ENCODE measurements at regions not wholly inside any gene's neighbourhood (a gene's known extent, or its start where the extent isn't known, plus 50 kb on each side); places are given as distances from the start of the nearest gene placed in this dataset.

DNA sequence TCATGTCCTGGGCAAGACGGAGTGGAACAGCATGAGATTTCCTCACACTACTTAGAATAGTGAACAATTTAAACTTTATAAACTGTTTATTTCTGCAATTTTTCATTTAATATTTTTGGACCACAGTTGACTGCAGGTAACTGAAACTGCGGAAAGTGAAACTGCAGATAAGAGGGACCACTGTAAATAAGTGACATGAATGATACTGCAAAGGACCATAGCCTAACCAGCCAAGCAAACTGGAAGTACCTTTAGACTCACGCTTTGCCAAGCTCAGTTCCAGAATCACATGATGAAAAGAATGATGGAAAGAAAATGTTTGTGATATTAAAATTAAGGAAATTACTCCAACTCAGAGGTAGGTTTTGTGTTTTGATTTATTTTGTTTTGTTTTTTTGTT, 94.6 kb upstream of the ITGA4 start:
- FAIRE-seq = no peak
- no peaks in the 10 kb centered on the region for H3K4me1 ChIP-seq (ENCODE audit: control insufficient read depth, extremely low read depth, insufficient read depth, low read length)
- H3K27ac ChIP-seq (ENCODE audit: control insufficient read depth, insufficient read depth, low read length) = no peak overlapping the region
- no peaks in the 10 kb centered on the region for H3K9me1 ChIP-seq (ENCODE audit: control insufficient read depth, extremely low read depth, insufficient read depth, low read length)
- H3K79me2 ChIP-seq (ENCODE audit: control insufficient read depth, insufficient read depth, low read length) = no peaks in the 10 kb centered on the region
- H3K9ac ChIP-seq (ENCODE audit: control insufficient read depth, extremely low read depth, insufficient read depth, low read length) = no peak overlapping the region
- no peak overlapping the region for H3K4me2 ChIP-seq (ENCODE audit: control insufficient read depth, extremely low read depth, insufficient read depth, low read depth, low read length)
- DNase-seq (ENCODE audit: low read depth, low spot score) = no peak
- dilution Hi-C loops (cut with MboI; ENCODE audit: extremely low pct_ligation_motif_present, low sequenced_read_pairs) = no loop called here
- H2AFZ ChIP-seq (ENCODE audit: control insufficient read depth, low read length) = no peak overlapping the region
- no peaks in the 10 kb centered on the region for H3K36me3 ChIP-seq (ENCODE audit: control insufficient read depth in 2 of 2, extremely low read depth in 1 of 2, insufficient read depth in 2 of 2, low read length in 2 of 2)
- no peaks in the 10 kb centered on the region for H3K27me3 ChIP-seq (ENCODE audit: control insufficient read depth, extremely low read depth, insufficient read depth, low read length)
- TF ChIP-seq, protein P1, sequence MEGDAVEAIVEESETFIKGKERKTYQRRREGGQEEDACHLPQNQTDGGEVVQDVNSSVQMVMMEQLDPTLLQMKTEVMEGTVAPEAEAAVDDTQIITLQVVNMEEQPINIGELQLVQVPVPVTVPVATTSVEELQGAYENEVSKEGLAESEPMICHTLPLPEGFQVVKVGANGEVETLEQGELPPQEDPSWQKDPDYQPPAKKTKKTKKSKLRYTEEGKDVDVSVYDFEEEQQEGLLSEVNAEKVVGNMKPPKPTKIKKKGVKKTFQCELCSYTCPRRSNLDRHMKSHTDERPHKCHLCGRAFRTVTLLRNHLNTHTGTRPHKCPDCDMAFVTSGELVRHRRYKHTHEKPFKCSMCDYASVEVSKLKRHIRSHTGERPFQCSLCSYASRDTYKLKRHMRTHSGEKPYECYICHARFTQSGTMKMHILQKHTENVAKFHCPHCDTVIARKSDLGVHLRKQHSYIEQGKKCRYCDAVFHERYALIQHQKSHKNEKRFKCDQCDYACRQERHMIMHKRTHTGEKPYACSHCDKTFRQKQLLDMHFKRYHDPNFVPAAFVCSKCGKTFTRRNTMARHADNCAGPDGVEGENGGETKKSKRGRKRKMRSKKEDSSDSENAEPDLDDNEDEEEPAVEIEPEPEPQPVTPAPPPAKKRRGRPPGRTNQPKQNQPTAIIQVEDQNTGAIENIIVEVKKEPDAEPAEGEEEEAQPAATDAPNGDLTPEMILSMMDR (optimal IDR thresholded peaks at IDR 0.05 in 1 of 3, IDR thresholded peaks at IDR 0.05 in 1 of 3, conservative IDR thresholded peaks at IDR 0.05 in 1 of 3; ENCODE audit: extremely low read depth in 1 of 3, insufficient read depth in 2 of 3, low read length in 3 of 3) = no peak
- TF ChIP-seq EZH2 (IDR thresholded peaks at IDR 0.05; ENCODE audit: low read length) = no peak
- no peaks in the 10 kb centered on the region for H4K20me1 ChIP-seq (ENCODE audit: control insufficient read depth, extremely low read depth, insufficient read depth, low read length)
- H3K9me3 ChIP-seq (ENCODE audit: control insufficient read depth, low read depth, low read length) = no peaks in the 10 kb centered on the region
- no peak overlapping the region for H3K4me3 ChIP-seq (ENCODE audit: control insufficient read depth in 2 of 3, extremely low read depth in 1 of 3, insufficient read depth in 2 of 3, low read depth in 1 of 3, low read length in 3 of 3)

DNA sequence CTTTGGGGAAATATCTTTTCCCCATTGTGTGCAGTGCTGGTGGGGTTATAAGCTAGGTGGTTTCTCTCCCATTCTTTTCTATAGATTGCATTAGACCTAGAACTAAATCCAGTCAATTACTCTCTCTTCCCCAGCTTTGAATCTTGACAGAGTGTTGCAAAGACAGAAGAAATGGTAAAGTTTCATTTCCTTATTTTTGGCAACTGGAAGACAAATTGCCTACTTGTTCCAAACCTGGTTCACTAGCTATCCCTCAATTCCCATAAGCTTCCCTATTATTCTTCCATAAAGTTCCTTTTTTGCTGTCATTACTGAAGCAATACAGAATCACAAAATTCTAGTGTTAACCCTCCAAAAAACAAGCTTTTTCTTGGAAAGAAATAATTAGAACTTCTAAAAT, 94.0 kb upstream of the ITGA4 start:
- dilution Hi-C loops (cut with MboI; ENCODE audit: extremely low pct_ligation_motif_present, low sequenced_read_pairs) = no loop called here

More for the DNA sequence above, 94.0 kb upstream of the ITGA4 start:
- FAIRE-seq = no peak
- no peaks in the 10 kb centered on the region for H3K79me2 ChIP-seq (ENCODE audit: control insufficient read depth, insufficient read depth, low read length)
- H3K27me3 ChIP-seq (ENCODE audit: control insufficient read depth, extremely low read depth, insufficient read depth, low read length) = no peaks in the 10 kb centered on the region
- H3K27ac ChIP-seq (ENCODE audit: control insufficient read depth, insufficient read depth, low read length) = no peak overlapping the region
- no peak overlapping the region for H3K4me3 ChIP-seq (ENCODE audit: control insufficient read depth in 2 of 3, extremely low read depth in 1 of 3, insufficient read depth in 2 of 3, low read depth in 1 of 3, low read length in 3 of 3)
- H3K9me1 ChIP-seq (ENCODE audit: control insufficient read depth, extremely low read depth, insufficient read depth, low read length) = no peaks in the 10 kb centered on the region
- no peak for DNase-seq (ENCODE audit: low read depth, low spot score)
- H4K20me1 ChIP-seq (ENCODE audit: control insufficient read depth, extremely low read depth, insufficient read depth, low read length) = no peaks in the 10 kb centered on the region
- no peaks in the 10 kb centered on the region for H3K36me3 ChIP-seq (ENCODE audit: control insufficient read depth in 2 of 2, extremely low read depth in 1 of 2, insufficient read depth in 2 of 2, low read length in 2 of 2)
- no peak overlapping the region for H2AFZ ChIP-seq (ENCODE audit: control insufficient read depth, low read length)
- no peaks in the 10 kb centered on the region for H3K9me3 ChIP-seq (ENCODE audit: control insufficient read depth, low read depth, low read length)
- no peak overlapping the region for H3K9ac ChIP-seq (ENCODE audit: control insufficient read depth, extremely low read depth, insufficient read depth, low read length)
- TF ChIP-seq, protein P1 (optimal IDR thresholded peaks at IDR 0.05 in 1 of 3, IDR thresholded peaks at IDR 0.05 in 1 of 3, conservative IDR thresholded peaks at IDR 0.05 in 1 of 3; ENCODE audit: extremely low read depth in 1 of 3, insufficient read depth in 2 of 3, low read length in 3 of 3) = no peak
- TF ChIP-seq EZH2 (IDR thresholded peaks at IDR 0.05; ENCODE audit: low read length) = no peak
- H3K4me2 ChIP-seq (ENCODE audit: control insufficient read depth, extremely low read depth, insufficient read depth, low read depth, low read length) = no peak overlapping the region
- no peaks in the 10 kb centered on the region for H3K4me1 ChIP-seq (ENCODE audit: control insufficient read depth, extremely low read depth, insufficient read depth, low read length)
